ENCODE measurements at regions not wholly inside any gene's neighbourhood (a gene's known extent, or its start where the extent isn't known, plus 50 kb on each side); places are given as distances from the start of the nearest gene placed in this dataset.

GRCh38 chr12:92272061-92272964 lies 126.7 kb upstream of the BTG1 start:
- no peak overlapping the region for H3K27ac ChIP-seq
- TF ChIP-seq, protein P1, sequence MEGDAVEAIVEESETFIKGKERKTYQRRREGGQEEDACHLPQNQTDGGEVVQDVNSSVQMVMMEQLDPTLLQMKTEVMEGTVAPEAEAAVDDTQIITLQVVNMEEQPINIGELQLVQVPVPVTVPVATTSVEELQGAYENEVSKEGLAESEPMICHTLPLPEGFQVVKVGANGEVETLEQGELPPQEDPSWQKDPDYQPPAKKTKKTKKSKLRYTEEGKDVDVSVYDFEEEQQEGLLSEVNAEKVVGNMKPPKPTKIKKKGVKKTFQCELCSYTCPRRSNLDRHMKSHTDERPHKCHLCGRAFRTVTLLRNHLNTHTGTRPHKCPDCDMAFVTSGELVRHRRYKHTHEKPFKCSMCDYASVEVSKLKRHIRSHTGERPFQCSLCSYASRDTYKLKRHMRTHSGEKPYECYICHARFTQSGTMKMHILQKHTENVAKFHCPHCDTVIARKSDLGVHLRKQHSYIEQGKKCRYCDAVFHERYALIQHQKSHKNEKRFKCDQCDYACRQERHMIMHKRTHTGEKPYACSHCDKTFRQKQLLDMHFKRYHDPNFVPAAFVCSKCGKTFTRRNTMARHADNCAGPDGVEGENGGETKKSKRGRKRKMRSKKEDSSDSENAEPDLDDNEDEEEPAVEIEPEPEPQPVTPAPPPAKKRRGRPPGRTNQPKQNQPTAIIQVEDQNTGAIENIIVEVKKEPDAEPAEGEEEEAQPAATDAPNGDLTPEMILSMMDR (conservative IDR thresholded peaks at IDR 0.05): no peak
- TF ChIP-seq ZFX (IDR thresholded peaks at IDR 0.05): no peak

GRCh38 chr12:92271341-92271740 lies 125.7 kb upstream of the BTG1 start:
- no peak overlapping the region for H3K27ac ChIP-seq
- TF ChIP-seq, protein P1 (conservative IDR thresholded peaks at IDR 0.05): no peak
- TF ChIP-seq ZFX (IDR thresholded peaks at IDR 0.05): no peak

GRCh38 chr12:92270521-92270920 lies 124.9 kb upstream of the BTG1 start:
- no peak overlapping the region for H3K27ac ChIP-seq
- no peak for TF ChIP-seq ZFX (IDR thresholded peaks at IDR 0.05)
- TF ChIP-seq, protein P1 (conservative IDR thresholded peaks at IDR 0.05): no peak

DNA sequence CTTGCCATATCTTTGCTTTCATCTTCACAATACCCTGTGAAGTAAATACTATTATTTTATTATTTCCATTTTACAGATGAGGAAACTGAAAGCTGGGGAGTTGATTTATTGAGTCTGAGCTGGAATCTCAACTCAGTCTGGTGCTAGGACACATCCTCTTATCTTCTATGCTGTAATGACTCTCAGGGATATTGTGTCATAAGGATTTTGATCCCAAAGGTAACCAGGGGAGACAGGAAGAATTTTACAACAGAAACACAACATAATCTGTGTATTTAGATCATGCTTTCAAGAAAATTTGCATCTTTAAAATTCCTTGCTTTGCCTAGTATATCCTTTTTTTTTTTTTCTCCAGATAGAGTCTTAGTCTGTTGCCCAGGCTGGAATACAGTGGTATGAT lies 123.3 kb upstream of the BTG1 start:
- TF ChIP-seq ZFX (IDR thresholded peaks at IDR 0.05): no peak
- TF ChIP-seq, protein P1 (conservative IDR thresholded peaks at IDR 0.05): no peak
- H3K27ac ChIP-seq: no peak overlapping the region

GRCh38 chr12:92261692-92262091 lies 116.0 kb upstream of the BTG1 start:
- TF ChIP-seq, protein P1 (conservative IDR thresholded peaks at IDR 0.05): no peak
- TF ChIP-seq ZFX (IDR thresholded peaks at IDR 0.05): no peak
- no peak overlapping the region for H3K27ac ChIP-seq

- H3K27ac ChIP-seq: no peak overlapping the region
- TF ChIP-seq ZFX (IDR thresholded peaks at IDR 0.05): no peak
- TF ChIP-seq, protein P1 (conservative IDR thresholded peaks at IDR 0.05): no peak
These were observed 115.4 kb upstream of the BTG1 start for GRCh38 chr12:92261071-92261470.

GRCh38 chr12:92259696-92260251 lies 114.1 kb upstream of the BTG1 start:
- TF ChIP-seq ZFX (IDR thresholded peaks at IDR 0.05): no peak
- TF ChIP-seq, protein P1 (conservative IDR thresholded peaks at IDR 0.05): no peak
- no peak overlapping the region for H3K27ac ChIP-seq
